Adrenal gland (tissue), 5 donors: ENCODE measurements at regions not wholly inside any gene's neighbourhood (a gene's known extent, or its start where the extent isn't known, plus 50 kb on each side); places are given as distances from the start of the nearest gene placed in this dataset.

Experiments
- POLR2A ChIP-seq, 2 donors: fragments of 450-650 bp; IDR thresholded peaks; one replicate each; pipeline ENCODE4 v1.6.1; 2017; ENCODE audit warnings: antibody characterized with exemption in 2 of 2, mild to moderate bottlenecking in 2 of 2, moderate library complexity in 1 of 2
- TF ChIP-seq, protein P1 (sequence below), 6 experiments: fragments of 450-650 bp in 4 of 6; fragments of 200-600 bp in 2 of 6; sonication (generic) in 1 of 6; IDR thresholded peaks; 1 replicate in 5 of 6; 2 replicates in 1 of 6; pipeline versions ENCODE4 v1.5.1 to v1.8.0; 2016 to 2021; ENCODE audit warnings: antibody characterized with exemption in 6 of 6, mild to moderate bottlenecking in 2 of 6, moderate library complexity in 1 of 6
- donor health status: DM: no; HTN: no; CAD: no.

DNA sequence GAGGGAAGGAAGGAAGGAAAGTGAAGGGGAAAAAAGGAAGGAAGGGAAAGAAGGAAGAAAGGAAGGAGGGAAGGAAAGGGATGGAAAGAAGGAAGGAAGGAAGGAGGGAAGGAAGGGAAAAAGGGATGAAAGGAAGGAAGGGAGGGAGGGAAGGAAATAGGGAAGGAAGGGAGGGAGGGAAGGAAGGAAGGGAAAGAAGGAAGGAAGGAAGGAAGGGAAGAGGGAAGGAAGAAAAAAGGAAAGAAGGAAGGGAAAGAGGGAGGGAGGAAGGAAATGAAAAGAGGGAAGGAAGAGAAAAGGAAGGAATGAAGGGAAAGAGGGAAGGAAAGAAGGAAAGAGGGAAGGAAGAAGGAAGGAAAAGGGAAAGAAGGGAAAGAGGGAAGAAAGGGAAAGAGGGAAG, 136.9 kb downstream of the BARX1 start:
- TF ChIP-seq, protein P1, sequence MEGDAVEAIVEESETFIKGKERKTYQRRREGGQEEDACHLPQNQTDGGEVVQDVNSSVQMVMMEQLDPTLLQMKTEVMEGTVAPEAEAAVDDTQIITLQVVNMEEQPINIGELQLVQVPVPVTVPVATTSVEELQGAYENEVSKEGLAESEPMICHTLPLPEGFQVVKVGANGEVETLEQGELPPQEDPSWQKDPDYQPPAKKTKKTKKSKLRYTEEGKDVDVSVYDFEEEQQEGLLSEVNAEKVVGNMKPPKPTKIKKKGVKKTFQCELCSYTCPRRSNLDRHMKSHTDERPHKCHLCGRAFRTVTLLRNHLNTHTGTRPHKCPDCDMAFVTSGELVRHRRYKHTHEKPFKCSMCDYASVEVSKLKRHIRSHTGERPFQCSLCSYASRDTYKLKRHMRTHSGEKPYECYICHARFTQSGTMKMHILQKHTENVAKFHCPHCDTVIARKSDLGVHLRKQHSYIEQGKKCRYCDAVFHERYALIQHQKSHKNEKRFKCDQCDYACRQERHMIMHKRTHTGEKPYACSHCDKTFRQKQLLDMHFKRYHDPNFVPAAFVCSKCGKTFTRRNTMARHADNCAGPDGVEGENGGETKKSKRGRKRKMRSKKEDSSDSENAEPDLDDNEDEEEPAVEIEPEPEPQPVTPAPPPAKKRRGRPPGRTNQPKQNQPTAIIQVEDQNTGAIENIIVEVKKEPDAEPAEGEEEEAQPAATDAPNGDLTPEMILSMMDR (IDR thresholded peaks at IDR 0.05), result no peak
- TF ChIP-seq POLR2A (IDR thresholded peaks at IDR 0.05), result no peak
